H1 (cell line): ENCODE measurements at regions not wholly inside any gene's neighbourhood (a gene's known extent, or its start where the extent isn't known, plus 50 kb on each side); places are given as distances from the start of the nearest gene placed in this dataset.
A peak's percentile ranks its signal among the peaks of the same experiment; 100 is the strongest.

Experiments used
- CTCF ChIA-PET: fragments of 300-600 bp; sonication (Branson Sonifier 250); formaldehyde crosslinking; loops from one replicate; lab custom pipeline; 2021; ENCODE audit not compliant: partially characterized antibody; lab: Charles Lee
- POLR2A ChIA-PET: fragments of 300-600 bp; sonication (Branson Sonifier 250); formaldehyde crosslinking; loops from one replicate; lab custom pipeline; 2021; ENCODE audit warnings: inconsistent platforms; ENCODE audit not compliant: partially characterized antibody; lab: Charles Lee
- DNase-seq, 2 experiments: peaks; one replicate each; pipeline versions ENCODE4 v3.0.0 to v3.0.0-alpha.2; 2010 to 2022; ENCODE audit warnings: low spot score in 2 of 2, low read depth in 1 of 2, mixed read lengths in 1 of 2
- FAIRE-seq: peaks from 2 replicates; lab custom pipeline; 2011; peaks lifted over from hg19 to GRCh38; lab: Jason Lieb, UNC
- H2AFZ ChIP-seq: 2 replicates; pipeline ENCODE4 v1.8.1; 2012; ENCODE audit warnings: low read length, inconsistent platforms
- H2AK5ac ChIP-seq: 2 replicates; pipeline ENCODE4 v1.6.1; 2013; ENCODE audit warnings: low read depth, low read length
- H2BK120ac ChIP-seq: replicated peaks from 2 replicates; pipeline ENCODE3; 2013; ENCODE audit warnings: low read depth, low read length, inconsistent platforms
- H2BK12ac ChIP-seq: 2 replicates; pipeline ENCODE4 v1.6.1; 2013; ENCODE audit warnings: low read depth, low read length
- H2BK15ac ChIP-seq: 2 replicates; pipeline ENCODE4 v1.6.1; 2013; ENCODE audit warnings: low read length
- H2BK20ac ChIP-seq: 2 replicates; pipeline ENCODE4 v1.6.1; 2013; ENCODE audit warnings: low read length
- H2BK5ac ChIP-seq: 2 replicates; pipeline ENCODE4 v1.6.1; 2013; ENCODE audit warnings: low read depth, low read length
- H3K14ac ChIP-seq: 2 replicates; pipeline ENCODE4 v1.6.1; 2013; ENCODE audit warnings: inconsistent platforms; ENCODE audit not compliant: insufficient read length
- H3K18ac ChIP-seq: 2 replicates; pipeline ENCODE4 v1.6.1; 2013; ENCODE audit warnings: low read length; ENCODE audit errors: extremely low read depth
- H3K23ac ChIP-seq: 2 replicates; pipeline ENCODE4 v1.6.1; 2013; ENCODE audit warnings: inconsistent platforms; ENCODE audit not compliant: insufficient read length
- H3K23me2 ChIP-seq: 2 replicates; pipeline ENCODE4 v1.6.1; 2013; ENCODE audit warnings: low read depth, low read length
- H3K27ac ChIP-seq: 2 replicates; pipeline ENCODE4 v1.6.1; 2011; ENCODE audit warnings: low read depth, low read length, inconsistent platforms
- H3K27me3 ChIP-seq, 4 experiments: replicated peaks in 1 of 4; 1 replicate in 1 of 4; 2 replicates in 3 of 4; pipeline versions ENCODE4 v1.6.1 to v1.8.1; 2011 to 2013; ENCODE audit warnings: low read length in 3 of 4, mild to moderate bottlenecking in 3 of 4, inconsistent platforms in 2 of 4, mixed read lengths in 2 of 4, moderate library complexity in 1 of 4; ENCODE audit not compliant: control insufficient read depth in 3 of 4, insufficient read depth in 3 of 4; ENCODE audit errors: extremely low read depth in 1 of 4
- H3K36me3 ChIP-seq, 4 experiments: 2 replicates each; pipeline versions ENCODE4 v1.6.1 to v1.8.1; 2011 to 2013; ENCODE audit warnings: mild to moderate bottlenecking in 4 of 4, low read length in 3 of 4, moderate library complexity in 2 of 4, control low read depth in 1 of 4, inconsistent platforms in 1 of 4; ENCODE audit not compliant: insufficient read depth in 4 of 4, control insufficient read depth in 2 of 4
- H3K4ac ChIP-seq: replicated peaks from 2 replicates; pipeline ENCODE3; 2013; ENCODE audit warnings: low read length, low read depth, mixed read lengths, inconsistent platforms; ENCODE audit not compliant: insufficient read length
- H3K4me1 ChIP-seq, 4 experiments: replicated peaks in 1 of 4; 1 replicate in 1 of 4; 2 replicates in 3 of 4; pipeline versions ENCODE4 v1.6.1 to v1.8.1; 2011 to 2013; ENCODE audit warnings: low read length in 3 of 4, inconsistent platforms in 2 of 4, mixed read lengths in 1 of 4; ENCODE audit not compliant: insufficient read depth in 4 of 4, control insufficient read depth in 3 of 4
- H3K4me2 ChIP-seq, 2 experiments: 2 replicates each; pipeline versions ENCODE4 v1.6.1 to v1.8.1; 2011 to 2013; ENCODE audit warnings: low read depth in 2 of 2, low read length in 2 of 2, control low read depth in 1 of 2, inconsistent platforms in 1 of 2, mild to moderate bottlenecking in 1 of 2; ENCODE audit not compliant: insufficient read depth in 1 of 2
- H3K4me3 ChIP-seq, 4 experiments: fragments of 200-600, 300-600 bp in 1 of 4; sonication (generic), shearing (Covaris generic), sonication (Bioruptor Twin) in 1 of 4; 2 replicates each; pipeline versions ENCODE4 v1.5.1 to v1.8.1; 2011 to 2016; ENCODE audit warnings: low read length in 4 of 4, low read depth in 3 of 4, control low read depth in 2 of 4, inconsistent platforms in 2 of 4, mild to moderate bottlenecking in 2 of 4, mixed read lengths in 1 of 4, moderate library complexity in 1 of 4; ENCODE audit not compliant: insufficient read depth in 2 of 4; ENCODE audit errors: extremely low read depth in 1 of 4
- H3K56ac ChIP-seq: replicated peaks from 2 replicates; pipeline ENCODE3; 2013; ENCODE audit warnings: low read depth, mild to moderate bottlenecking, mixed read lengths, low read length, inconsistent platforms; ENCODE audit not compliant: insufficient read length
- H3K79me1 ChIP-seq: 2 replicates; pipeline ENCODE4 v1.6.1; 2013; ENCODE audit warnings: low read depth, low read length, control low read depth
- H3K79me2 ChIP-seq, 2 experiments: 2 replicates each; pipeline versions ENCODE4 v1.6.1 to v1.8.1; 2012 to 2013; ENCODE audit warnings: low read length in 2 of 2, mild to moderate bottlenecking in 2 of 2, inconsistent platforms in 1 of 2; ENCODE audit not compliant: insufficient read depth in 2 of 2, control insufficient read depth in 1 of 2
- H3K9ac ChIP-seq, 4 experiments: replicated peaks in 1 of 4; 1 replicate in 1 of 4; 2 replicates in 3 of 4; pipeline versions ENCODE4 v1.6.1 to v1.8.1; 2011 to 2013; ENCODE audit warnings: low read depth in 3 of 4, low read length in 3 of 4, control low read depth in 2 of 4, mild to moderate bottlenecking in 2 of 4, moderate library complexity in 2 of 4, inconsistent platforms in 1 of 4; ENCODE audit errors: extremely low read depth in 1 of 4
- H3K9me3 ChIP-seq, 2 experiments: 2 replicates each; pipeline versions ENCODE4 v1.6.1 to v1.8.1; 2012 to 2013; ENCODE audit warnings: mild to moderate bottlenecking in 2 of 2, moderate library complexity in 2 of 2, control low read depth in 1 of 2, inconsistent platforms in 1 of 2, low read depth in 1 of 2, low read length in 1 of 2, mixed read lengths in 1 of 2; ENCODE audit not compliant: insufficient read depth in 2 of 2
- H4K20me1 ChIP-seq, 2 experiments: replicated peaks in 1 of 2; 2 replicates each; pipeline versions ENCODE3 to v1.8.1; 2011 to 2013; ENCODE audit warnings: inconsistent platforms in 2 of 2, low read length in 2 of 2, mild to moderate bottlenecking in 1 of 2; ENCODE audit not compliant: insufficient read depth in 2 of 2, control insufficient read depth in 1 of 2
- H4K5ac ChIP-seq: 2 replicates; pipeline ENCODE4 v1.6.1; 2013; ENCODE audit warnings: low read length, low read depth, mixed read lengths, inconsistent platforms; ENCODE audit not compliant: insufficient read length
- H4K8ac ChIP-seq: 2 replicates; pipeline ENCODE4 v1.8.0; 2013; ENCODE audit warnings: mild to moderate bottlenecking, moderate library complexity, low read length, inconsistent platforms; ENCODE audit not compliant: insufficient read depth; ENCODE audit errors: extremely low read depth
- H4K91ac ChIP-seq: replicated peaks from 2 replicates; pipeline ENCODE3; 2013; ENCODE audit warnings: low read length, mixed read lengths, inconsistent platforms; ENCODE audit not compliant: insufficient read length
- CEBPB ChIP-seq: IDR thresholded peaks from 2 replicates; pipeline ENCODE4 v1.6.1; 2012; ENCODE audit warnings: low read depth, low read length
- WGBS, 2 experiments: shearing (Covaris generic) in 1 of 2; methylation state at CpG; one replicate each; pipeline versions ENCODE4 v1.1.6 to v1.1.7; 2013 to 2015; ENCODE audit warnings: low lambda C conversion rate in 2 of 2, mixed read lengths in 2 of 2, inconsistent platforms in 1 of 2, low coverage in 1 of 2, missing lambda C conversion rate in 1 of 2; ENCODE audit not compliant: insufficient replicate concordance in 2 of 2, insufficient coverage in 1 of 2, insufficient read length in 1 of 2; ENCODE audit errors: extremely low coverage in 1 of 2, missing lambda C conversion rate in 1 of 2; 5-methylcytosine and 5-hydroxymethylcytosine counted together
- TF ChIP-seq, protein P1 (sequence below): IDR thresholded peaks from 2 replicates; pipeline ENCODE4 v1.6.1; 2011; ENCODE audit warnings: low read depth, mild to moderate bottlenecking, low read length; ENCODE audit not compliant: insufficient read depth

GRCh38 chr1:34655206-34655874, 99.5 kb upstream of the GJB5 start:
- no peak overlapping the region for H2AFZ ChIP-seq
- no peaks in the 10 kb centered on the region; a peak in 1 of 4 replicates for H3K9me3 ChIP-seq
- peak overlapping the region; percentile 52; the same call in 1 of the 2 replicates for H3K18ac ChIP-seq
- H3K4me1 ChIP-seq = peaks cover 6 to 28% (median 20%) of the 10 kb centered on the region in 4 experiments
- no peak overlapping the region for H2BK15ac ChIP-seq
- H4K20me1 ChIP-seq = no peaks in the 10 kb centered on the region
- CTCF ChIA-PET = interaction anchor here (1.1 to 1.2 kb wide), 3 partner anchors 40 to 245 kb away, joined by 3 to 4 read pairs (median 4); no protein-coding TSS in a partner anchor
- H3K36me3 ChIP-seq = no peaks in the 10 kb centered on the region
- no peaks in the 10 kb centered on the region for H3K27me3 ChIP-seq
- H3K4me2 ChIP-seq = peak overlapping the region; percentile 40 to 56; a peak in 3 of 4 replicates
- POLR2A ChIA-PET = interaction anchor here (1.3 kb wide), 1 partner anchor 10 kb away, joined by 3 read pairs; no protein-coding TSS in a partner anchor
- H2BK20ac ChIP-seq = peak overlapping the region; percentile 64
- H4K91ac ChIP-seq = peak overlapping the region; percentile 1
- H3K14ac ChIP-seq = no peak overlapping the region
- peak; percentile 54; the same call in 1 of the 2 replicates for TF ChIP-seq CEBPB
- TF ChIP-seq, protein P1, sequence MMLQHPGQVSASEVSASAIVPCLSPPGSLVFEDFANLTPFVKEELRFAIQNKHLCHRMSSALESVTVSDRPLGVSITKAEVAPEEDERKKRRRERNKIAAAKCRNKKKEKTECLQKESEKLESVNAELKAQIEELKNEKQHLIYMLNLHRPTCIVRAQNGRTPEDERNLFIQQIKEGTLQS = no peak
- TF ChIP-seq, all 59 proteins: peak for 1
- Histone ChIP-seq H2BK120ac (no peak overlapping the region), H3K23me2 (no peaks in the 10 kb centered on the region), H3K23ac (no peak overlapping the region), H3K79me2 (no peaks in the 10 kb centered on the region), H3K9ac (no peak overlapping the region), H2BK12ac (peak overlapping the region; percentile 77; the same call in 1 of the 2 replicates), H3K4me3 (no peak overlapping the region), H3K27ac (no peak overlapping the region), H3K79me1 (no peaks in the 10 kb centered on the region), H2BK5ac (no peak overlapping the region), H2AK5ac (0 out of 2 replicates have a peak overlapping the region, but pooled peaks have one; percentile 60), H4K8ac (peak overlapping the region; percentile 31; the same call in 1 of the 2 replicates), H3K4ac (no peak overlapping the region), H4K5ac (no peak overlapping the region), H3K56ac (no peak overlapping the region)
- DNase-seq (no peak), FAIRE-seq (no peak)
- 71% methylated on average over 4 of the region's 4 CpGs; no CpG with 5 or more reads in 1 of the 2 experiments for WGBS, 2 experiments
